ENCODE measurements at regions not wholly inside any gene's neighbourhood (a gene's known extent, or its start where the extent isn't known, plus 50 kb on each side); places are given as distances from the start of the nearest gene placed in this dataset.

GRCh38 chrX:6440648-6441047 is 94.3 kb downstream of the VCX3A start:
- H3K27ac ChIP-seq (ENCODE audit: low read depth in 2 of 2, low read length in 1 of 2) = no peak overlapping the region
- H3K9me2 ChIP-seq = no peaks in the 10 kb centered on the region
- TF ChIP-seq YY1 (IDR thresholded peaks at IDR 0.05; ENCODE audit: low read depth) (no peak), REST (IDR thresholded peaks at IDR 0.05; ENCODE audit: low read depth, low read length) (no peak), EZH2phosphoT487 (IDR thresholded peaks at IDR 0.05; ENCODE audit: borderline replicate concordance, low read depth) (no peak), FOXJ3 (CRISPR knock-in tag; IDR thresholded peaks at IDR 0.05) (no peak), RAD21 (IDR thresholded peaks at IDR 0.05; ENCODE audit: low read length) (no peak), TCF12 (IDR thresholded peaks at IDR 0.05) (no peak), RXRA (IDR thresholded peaks at IDR 0.05; ENCODE audit: borderline replicate concordance, low read depth) (no peak), FOXM1 (IDR thresholded peaks at IDR 0.05; ENCODE audit: low read depth) (no peak), FOSL2 (IDR thresholded peaks at IDR 0.05; ENCODE audit: borderline replicate concordance, low read depth) (no peak), NFIC (IDR thresholded peaks at IDR 0.05; ENCODE audit: borderline replicate concordance) (no peak), EP300 (IDR thresholded peaks at IDR 0.05; ENCODE audit: borderline replicate concordance in 1 of 2, low read depth in 1 of 2, low read length in 1 of 2) (no peak), ZBTB33 (IDR thresholded peaks at IDR 0.05; ENCODE audit: borderline replicate concordance, low read depth) (no peak), RCOR1 (IDR thresholded peaks at IDR 0.05; ENCODE audit: low read length) (no peak), NRF1 (IDR thresholded peaks at IDR 0.05; ENCODE audit: low read depth, low read length) (no peak), SMC3 (IDR thresholded peaks at IDR 0.05; ENCODE audit: low read depth, low read length) (no peak), RFX5 (IDR thresholded peaks at IDR 0.05; ENCODE audit: low read length) (no peak)
- TF ChIP-seq, protein P1, sequence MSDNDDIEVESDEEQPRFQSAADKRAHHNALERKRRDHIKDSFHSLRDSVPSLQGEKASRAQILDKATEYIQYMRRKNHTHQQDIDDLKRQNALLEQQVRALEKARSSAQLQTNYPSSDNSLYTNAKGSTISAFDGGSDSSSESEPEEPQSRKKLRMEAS (IDR thresholded peaks at IDR 0.05; ENCODE audit: low read depth) = no peak
- TF ChIP-seq, protein P2, sequence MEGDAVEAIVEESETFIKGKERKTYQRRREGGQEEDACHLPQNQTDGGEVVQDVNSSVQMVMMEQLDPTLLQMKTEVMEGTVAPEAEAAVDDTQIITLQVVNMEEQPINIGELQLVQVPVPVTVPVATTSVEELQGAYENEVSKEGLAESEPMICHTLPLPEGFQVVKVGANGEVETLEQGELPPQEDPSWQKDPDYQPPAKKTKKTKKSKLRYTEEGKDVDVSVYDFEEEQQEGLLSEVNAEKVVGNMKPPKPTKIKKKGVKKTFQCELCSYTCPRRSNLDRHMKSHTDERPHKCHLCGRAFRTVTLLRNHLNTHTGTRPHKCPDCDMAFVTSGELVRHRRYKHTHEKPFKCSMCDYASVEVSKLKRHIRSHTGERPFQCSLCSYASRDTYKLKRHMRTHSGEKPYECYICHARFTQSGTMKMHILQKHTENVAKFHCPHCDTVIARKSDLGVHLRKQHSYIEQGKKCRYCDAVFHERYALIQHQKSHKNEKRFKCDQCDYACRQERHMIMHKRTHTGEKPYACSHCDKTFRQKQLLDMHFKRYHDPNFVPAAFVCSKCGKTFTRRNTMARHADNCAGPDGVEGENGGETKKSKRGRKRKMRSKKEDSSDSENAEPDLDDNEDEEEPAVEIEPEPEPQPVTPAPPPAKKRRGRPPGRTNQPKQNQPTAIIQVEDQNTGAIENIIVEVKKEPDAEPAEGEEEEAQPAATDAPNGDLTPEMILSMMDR (IDR thresholded peaks at IDR 0.05) = no peak
- no peaks in the 10 kb centered on the region for H3K4me1 ChIP-seq (ENCODE audit: control insufficient read depth in 1 of 2, insufficient read depth in 2 of 2, low read depth in 1 of 2, low read length in 1 of 2)
- no peak overlapping the region for H3K9ac ChIP-seq
- no peaks in the 10 kb centered on the region for H3K9me3 ChIP-seq
- no peaks in the 10 kb centered on the region for H3F3A ChIP-seq (replicated peaks; ENCODE audit: insufficient read depth)
- POLR2A ChIA-PET = no interaction called here
- CTCF ChIA-PET = interaction anchor here (1.0 kb wide), 1 partner anchor 14 kb away, joined by 3 read pairs; no protein-coding TSS in a partner anchor
- H3K27me3 ChIP-seq (ENCODE audit: insufficient read depth) = no peaks in the 10 kb centered on the region
- no peaks in the 10 kb centered on the region for H3K36me3 ChIP-seq (replicated peaks in 1 of 2; ENCODE audit: control insufficient read depth in 1 of 2, insufficient read depth in 2 of 2, low read length in 1 of 2)
- 2% methylated on average over 3 of the region's 3 CpGs for WGBS (ENCODE audit: low lambda C conversion rate)
- no peak for DNase-seq
- no peaks in the 10 kb centered on the region for H4K20me1 ChIP-seq (ENCODE audit: insufficient read depth)
- no peak overlapping the region for H3K4me2 ChIP-seq
- H3K4me3 ChIP-seq (ENCODE audit: low read depth in 2 of 2, low read length in 1 of 2) = no peak overlapping the region
- no peaks in the 10 kb centered on the region for H3K79me2 ChIP-seq (ENCODE audit: insufficient read depth)
- no peak overlapping the region for H2AFZ ChIP-seq (ENCODE audit: low read depth)
